ENCODE measurements at regions not wholly inside any gene's neighbourhood (a gene's known extent, or its start where the extent isn't known, plus 50 kb on each side); places are given as distances from the start of the nearest gene placed in this dataset.
"Not testable (repeated sequence)": the region's sequence is repeated elsewhere in the genome, so short reads cannot be mapped to it uniquely, and the experiment has no call there.

DNA sequence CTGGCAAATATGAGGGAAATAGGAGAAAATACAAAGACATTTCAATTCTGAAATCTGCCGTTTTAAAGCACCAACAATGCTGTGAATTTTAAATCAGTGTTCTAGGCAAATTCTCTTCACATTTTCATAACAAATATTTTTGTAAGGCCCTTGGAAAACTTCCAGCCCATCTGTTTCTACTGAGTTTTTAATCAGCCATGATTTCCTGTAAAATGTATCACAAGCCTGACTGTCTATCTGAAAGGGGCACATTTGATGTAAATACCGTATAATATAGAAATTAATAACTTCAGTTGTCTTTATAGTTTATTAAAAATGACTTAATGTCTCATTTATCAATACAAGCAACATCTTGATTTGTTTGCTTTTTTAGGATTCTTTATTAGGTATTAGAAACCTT lies 454.7 kb downstream of the PYDC2 start:
- H3K4me1 Mint-ChIP-seq = peaks cover 3 to 8% (median 7%) of the 10 kb centered on the region in 3 donors
- H3K4me3 Mint-ChIP-seq = no peak overlapping the region
- H3K27me3 Mint-ChIP-seq = no peaks in the 10 kb centered on the region
- no peaks in the 10 kb centered on the region for H3K9me3 Mint-ChIP-seq
- peaks cover 3% of the 10 kb centered on the region for H3K36me3 Mint-ChIP-seq
- no peak overlapping the region for H3K27ac Mint-ChIP-seq

DNA sequence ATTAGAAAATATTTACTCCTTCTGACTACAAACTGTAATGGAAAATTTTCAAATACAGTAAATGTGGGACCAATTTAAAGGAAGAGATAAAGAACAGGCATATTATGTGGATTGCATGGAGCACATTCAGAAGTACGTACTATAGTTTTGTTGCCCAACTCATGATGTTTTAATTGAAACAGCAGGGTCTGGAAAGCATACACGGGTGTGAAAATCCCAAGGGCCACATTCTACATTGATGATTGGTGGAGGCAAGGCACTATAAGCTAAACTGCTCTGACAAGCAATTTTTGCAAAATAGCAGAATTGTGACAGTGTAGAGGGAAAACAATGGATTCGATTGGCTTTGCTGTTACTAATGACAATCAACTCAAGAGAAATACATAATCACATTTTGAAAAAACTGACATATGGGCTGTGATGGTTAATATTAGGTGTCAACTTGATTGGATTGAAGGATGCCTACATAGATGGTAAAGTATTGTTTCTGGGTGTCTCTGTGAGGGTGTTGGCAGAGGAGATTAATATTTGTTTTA lies 458.6 kb downstream of the PYDC2 start:
- Mint-ChIP-seq H3K27ac (no peak overlapping the region), H3K4me3 (no peak overlapping the region), H3K36me3 (peaks cover 3% of the 10 kb centered on the region), H3K9me3 (no peaks in the 10 kb centered on the region), H3K27me3 (no peaks in the 10 kb centered on the region), H3K4me1 (peaks cover 0 to 1% (median 0%) of the 10 kb centered on the region in 3 donors)

DNA sequence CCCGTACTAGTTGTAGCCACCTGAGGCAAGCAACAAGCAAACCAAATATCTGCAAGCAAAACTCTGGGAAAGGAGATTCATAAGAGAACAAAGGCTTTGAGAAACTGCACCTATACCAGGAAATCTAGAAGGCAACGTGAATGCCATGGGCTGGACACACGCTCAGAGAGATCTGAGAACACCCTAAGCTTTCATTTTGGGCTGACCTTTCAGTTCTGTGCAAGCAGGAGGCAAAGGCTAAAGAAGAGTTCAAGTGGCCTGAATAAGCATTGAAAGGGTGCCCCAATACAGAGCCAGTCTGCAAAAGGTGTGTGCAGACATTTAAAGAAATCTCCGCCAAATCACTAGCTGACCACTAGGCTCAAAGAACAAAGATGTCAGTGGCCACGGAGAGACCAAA lies 461.6 kb downstream of the PYDC2 start:
- Mint-ChIP-seq H3K4me1 (no peaks in the 10 kb centered on the region), H3K36me3 (peaks cover 3% of the 10 kb centered on the region), H3K27ac (no peak overlapping the region), H3K27me3 (no peaks in the 10 kb centered on the region), H3K4me3 (no peak overlapping the region), H3K9me3 (no peaks in the 10 kb centered on the region)

DNA sequence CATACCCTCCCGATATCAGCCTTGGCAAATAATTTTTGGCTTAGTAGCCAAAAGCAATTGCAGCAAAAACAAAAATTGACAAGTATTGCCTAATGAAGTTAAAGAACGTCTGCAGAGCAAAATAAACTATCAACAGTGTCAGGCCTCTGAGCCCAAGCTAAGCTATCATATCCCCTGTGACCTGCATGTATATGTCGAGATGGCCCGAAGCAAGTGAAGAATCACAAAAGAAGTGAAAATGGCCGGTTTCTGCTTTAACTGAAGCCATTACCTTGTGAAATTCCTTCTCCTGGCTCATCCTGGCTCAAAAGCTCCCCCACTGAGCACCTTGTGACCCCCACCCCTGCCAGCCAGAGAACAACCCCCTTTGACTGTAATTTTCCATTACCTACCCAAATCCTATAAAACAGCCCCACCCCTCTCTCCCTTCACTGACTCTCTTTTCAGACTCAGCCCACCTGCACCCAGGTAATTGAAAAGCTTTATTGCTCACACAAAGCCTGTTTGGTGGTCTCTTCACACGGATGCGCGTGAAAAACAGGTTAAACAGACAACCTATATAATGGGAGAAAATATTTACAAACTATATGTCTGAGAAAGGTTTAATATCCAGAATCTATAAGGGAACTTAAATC lies 466.3 kb downstream of the PYDC2 start:
- not testable (repeated sequence) for H3K27me3 Mint-ChIP-seq, H3K4me1 Mint-ChIP-seq, H3K27ac Mint-ChIP-seq

DNA sequence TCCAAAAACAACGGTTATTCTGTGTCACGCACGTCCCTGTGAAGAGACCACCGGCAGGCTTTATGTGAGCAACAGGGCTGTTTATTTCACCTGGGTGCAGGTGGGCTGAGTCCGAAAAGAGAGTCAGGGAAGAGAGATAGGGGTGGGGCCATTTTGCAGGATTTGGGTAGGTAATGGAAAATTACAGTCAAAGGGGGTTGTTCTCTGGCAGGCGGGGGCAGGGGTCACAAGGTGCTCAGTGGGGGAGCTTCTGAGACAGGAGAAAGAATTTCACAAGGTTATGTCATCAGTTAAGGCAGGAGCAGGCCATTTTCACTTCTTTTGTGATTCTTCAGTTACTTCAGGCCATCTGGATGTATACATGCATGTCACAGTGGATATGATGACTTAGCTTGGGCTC lies 467.0 kb downstream of the PYDC2 start:
- not testable (repeated sequence) for H3K4me3 Mint-ChIP-seq, H3K27me3 Mint-ChIP-seq, H3K4me1 Mint-ChIP-seq, H3K9me3 Mint-ChIP-seq, H3K27ac Mint-ChIP-seq, H3K36me3 Mint-ChIP-seq

More for the DNA sequence above, 466.3 kb downstream of the PYDC2 start:
- H3K36me3 Mint-ChIP-seq, H3K9me3 Mint-ChIP-seq, H3K4me3 Mint-ChIP-seq: not testable (repeated sequence)

DNA sequence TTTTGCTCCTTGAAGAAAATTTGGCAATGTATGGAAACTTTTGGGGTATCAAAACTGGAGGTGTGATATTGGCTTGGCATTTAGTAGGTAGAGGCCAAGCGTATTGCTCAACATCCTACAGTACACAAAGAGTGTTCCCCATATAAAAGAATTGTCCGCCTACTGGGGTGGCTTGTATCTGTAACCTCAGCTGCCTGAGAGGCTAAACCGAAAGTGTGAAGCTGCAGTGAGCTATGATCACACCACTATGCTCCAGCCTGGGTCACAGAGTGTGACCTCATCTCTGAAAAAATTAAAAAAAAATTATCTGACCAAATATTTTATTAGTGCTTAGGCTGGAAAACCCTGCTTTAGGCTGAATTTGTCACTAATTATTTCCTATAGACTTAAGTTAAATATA lies 483.9 kb downstream of the PYDC2 start:
- Mint-ChIP-seq H3K27ac (no peak overlapping the region), H3K27me3 (peaks cover 1% of the 10 kb centered on the region), H3K4me1 (no peaks in the 10 kb centered on the region), H3K9me3 (no peaks in the 10 kb centered on the region), H3K36me3 (peaks cover 5% of the 10 kb centered on the region), H3K4me3 (no peak overlapping the region)

DNA sequence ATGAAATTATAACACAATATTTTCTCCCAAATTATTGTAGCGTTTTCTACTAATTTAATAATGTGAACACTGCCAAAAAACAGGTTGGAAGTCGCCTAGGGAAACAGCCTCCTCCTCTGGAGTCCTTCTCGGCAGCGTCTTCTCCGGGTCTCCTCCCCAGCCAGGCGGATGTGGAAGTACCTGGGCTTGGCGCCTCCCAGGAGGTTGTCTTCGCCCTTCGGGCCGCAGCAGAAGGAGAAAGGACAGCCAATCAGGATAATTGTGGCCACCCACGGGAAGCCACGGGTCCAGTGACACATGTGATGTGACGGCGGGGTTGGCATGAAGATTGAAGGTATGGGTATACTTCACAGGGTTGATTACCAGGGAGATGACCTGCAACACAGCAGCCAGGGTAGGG lies 491.2 kb downstream of the PYDC2 start:
- Mint-ChIP-seq H3K27me3 (peaks cover 3% of the 10 kb centered on the region), H3K4me1 (no peaks in the 10 kb centered on the region), H3K9me3 (peaks cover 0 to 3% (median 0%) of the 10 kb centered on the region in 3 donors), H3K27ac (no peak overlapping the region), H3K36me3 (peaks cover 5% of the 10 kb centered on the region), H3K4me3 (no peak overlapping the region)

DNA sequence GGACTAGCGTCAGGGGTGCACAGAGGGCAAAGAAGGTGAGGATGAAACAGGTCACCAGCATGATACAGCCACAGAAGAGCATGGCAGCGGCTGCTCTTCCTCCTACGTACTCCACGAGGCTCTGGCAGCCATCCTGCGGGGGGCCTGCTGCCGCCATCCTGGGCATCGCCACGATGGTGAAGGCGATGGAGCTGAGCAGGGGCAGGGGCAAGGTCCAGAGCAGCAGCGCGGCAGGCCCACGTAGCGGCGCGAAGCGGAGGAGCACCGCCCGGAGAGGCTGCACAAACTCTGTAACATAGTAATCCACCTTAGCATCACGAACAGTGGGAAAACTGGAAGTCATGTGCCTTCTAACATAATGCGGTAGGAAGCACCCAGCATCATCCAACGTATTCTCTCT lies 491.6 kb downstream of the PYDC2 start:
- Mint-ChIP-seq H3K27me3 (peaks cover 2% of the 10 kb centered on the region), H3K27ac (no peak overlapping the region), H3K9me3 (peaks cover 0 to 3% (median 0%) of the 10 kb centered on the region in 3 donors), H3K4me3 (no peak overlapping the region), H3K36me3 (peaks cover 5% of the 10 kb centered on the region), H3K4me1 (no peaks in the 10 kb centered on the region)

DNA sequence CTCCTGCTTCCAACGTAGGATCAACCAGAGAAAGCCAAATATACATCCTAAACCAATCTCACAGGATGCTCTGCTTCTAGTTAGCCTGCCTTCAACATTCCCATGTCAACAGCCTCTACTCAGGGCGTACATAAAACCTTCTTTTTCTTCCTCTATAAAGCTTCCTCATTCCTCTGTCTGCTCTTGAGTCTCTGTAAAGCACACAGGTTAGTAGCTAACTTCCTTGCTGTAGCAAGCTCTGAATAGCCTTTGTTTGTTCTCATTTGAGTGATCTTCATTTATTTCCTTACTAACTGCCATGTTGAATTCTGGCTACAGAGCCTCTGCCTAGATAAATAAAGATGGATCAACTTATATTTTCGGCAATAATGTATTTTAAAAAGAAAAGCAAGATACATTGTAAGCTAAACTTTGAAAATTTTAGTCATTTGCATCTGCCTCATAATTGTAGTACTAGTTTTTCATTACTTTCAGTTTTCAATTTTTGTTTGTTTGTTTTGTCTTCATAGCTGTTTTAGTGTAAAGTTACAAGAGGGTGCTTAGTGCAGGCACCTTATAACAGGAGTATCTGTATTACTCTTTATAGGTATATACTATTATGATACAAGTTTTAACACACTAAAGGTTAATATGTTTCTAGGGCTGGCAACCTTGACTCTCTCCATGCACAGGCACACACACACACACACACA lies 498.2 kb downstream of the PYDC2 start:
- H3K4me1 Mint-ChIP-seq = peaks cover 8 to 16% (median 14%) of the 10 kb centered on the region in 3 donors
- H3K27me3 Mint-ChIP-seq = no peaks in the 10 kb centered on the region
- H3K36me3 Mint-ChIP-seq = no peaks in the 10 kb centered on the region
- no peak overlapping the region for H3K27ac Mint-ChIP-seq
- H3K4me3 Mint-ChIP-seq = peak overlapping the region in 3 of 4 donors; percentile 2 to 36 (median 7)
- peaks cover 0 to 2% (median 0%) of the 10 kb centered on the region in 3 donors for H3K9me3 Mint-ChIP-seq

DNA sequence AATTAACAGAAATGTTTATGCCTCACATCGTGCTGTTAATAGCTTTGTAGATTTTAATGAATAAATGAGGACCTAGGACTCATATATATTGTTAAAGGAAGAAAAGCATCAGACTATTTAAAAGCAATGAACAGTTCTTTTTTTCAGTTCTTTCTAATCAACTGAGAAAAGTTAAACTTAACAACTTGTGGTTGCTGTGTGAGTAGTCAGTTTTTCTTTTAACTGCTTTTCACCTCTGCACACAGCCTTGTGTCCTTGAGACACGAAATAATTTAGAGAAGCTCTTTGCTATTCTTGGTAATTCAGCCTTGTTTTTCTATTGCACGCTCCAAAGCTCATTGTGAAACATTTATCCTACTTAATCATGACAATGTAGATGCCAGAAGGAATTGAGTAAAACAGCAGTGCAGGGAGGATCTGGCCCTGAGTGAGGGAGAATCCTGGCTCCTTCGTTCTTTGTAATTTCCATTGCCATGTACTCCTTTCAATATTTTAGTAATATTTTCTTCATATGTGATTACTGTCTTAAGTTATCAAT lies 499.0 kb downstream of the PYDC2 start:
- Mint-ChIP-seq H3K27me3 (no peaks in the 10 kb centered on the region), H3K36me3 (no peaks in the 10 kb centered on the region), H3K27ac (no peak overlapping the region), H3K4me3 (no peak overlapping the region), H3K4me1 (peaks cover 8 to 16% (median 14%) of the 10 kb centered on the region in 3 donors), H3K9me3 (peaks cover 0 to 2% (median under 1%) of the 10 kb centered on the region in 3 donors)

DNA sequence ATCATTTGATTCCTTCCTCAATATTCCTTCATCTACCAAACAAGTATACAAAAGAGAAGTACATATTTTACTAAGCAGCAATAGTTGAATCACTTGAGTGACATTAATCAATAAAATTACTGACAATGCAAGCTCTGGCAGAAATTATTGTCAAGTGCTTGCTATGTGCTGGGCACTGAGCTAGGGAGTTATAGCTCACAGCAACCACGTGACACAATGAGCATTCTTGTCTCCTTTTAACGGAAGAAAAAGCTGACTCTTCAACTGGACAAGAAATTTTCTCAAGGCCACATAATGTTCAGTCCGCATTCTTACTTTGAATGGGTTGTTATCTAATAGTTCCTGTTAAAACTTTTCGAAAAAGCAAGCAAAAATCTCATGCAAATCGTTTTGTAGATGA lies 500.1 kb downstream of the PYDC2 start:
- Mint-ChIP-seq H3K4me3 (no peak overlapping the region), H3K9me3 (peaks cover 0 to 2% (median 2%) of the 10 kb centered on the region in 3 donors), H3K36me3 (no peaks in the 10 kb centered on the region), H3K4me1 (peaks cover 13 to 18% (median 17%) of the 10 kb centered on the region in 3 donors), H3K27me3 (no peaks in the 10 kb centered on the region), H3K27ac (no peak overlapping the region)

DNA sequence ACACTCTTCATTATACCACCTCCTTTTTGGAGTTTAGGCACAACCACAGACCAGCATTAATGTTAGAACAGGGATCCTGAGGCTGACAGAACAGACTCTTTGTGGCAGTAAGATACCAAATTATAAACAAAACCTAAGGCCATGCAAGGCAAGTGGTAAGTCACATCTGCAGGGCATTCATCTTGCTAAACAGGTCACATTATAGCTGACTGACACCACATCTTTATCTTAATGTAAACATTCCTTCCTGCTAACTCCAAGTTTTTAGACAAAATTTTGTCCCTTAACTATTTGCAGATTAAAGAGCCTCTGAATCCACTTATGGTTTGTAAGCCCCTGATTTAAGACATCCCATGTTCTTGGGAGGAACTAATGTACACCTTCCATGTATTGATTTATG lies 500.6 kb downstream of the PYDC2 start:
- Mint-ChIP-seq H3K9me3 (peaks cover 0 to 2% (median 2%) of the 10 kb centered on the region in 3 donors), H3K4me3 (no peak overlapping the region), H3K27me3 (no peaks in the 10 kb centered on the region), H3K36me3 (no peaks in the 10 kb centered on the region), H3K4me1 (peaks cover 15 to 19% (median 18%) of the 10 kb centered on the region in 3 donors), H3K27ac (no peak overlapping the region)

DNA sequence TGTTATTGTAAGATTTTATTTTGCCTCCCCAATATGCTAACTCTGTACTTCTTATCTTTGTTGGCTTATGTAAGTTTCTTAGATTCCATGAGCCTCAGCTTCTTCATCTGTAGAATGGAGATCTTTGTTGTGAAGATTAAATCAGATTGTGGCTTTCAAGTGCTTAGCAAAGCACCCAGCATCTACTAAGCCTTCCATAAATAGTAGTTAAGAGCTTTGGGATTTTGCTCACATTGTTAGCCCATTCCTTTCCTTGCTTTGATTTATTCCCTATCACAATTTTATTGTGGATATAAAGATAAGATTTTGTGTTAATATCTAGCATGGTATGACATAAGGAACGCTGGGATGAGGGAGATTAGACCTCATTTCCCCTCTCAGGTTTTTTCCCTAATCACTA lies 501.4 kb downstream of the PYDC2 start:
- no peak overlapping the region for H3K4me3 Mint-ChIP-seq
- H3K9me3 Mint-ChIP-seq = peaks cover 0 to 2% (median 2%) of the 10 kb centered on the region in 3 donors
- no peaks in the 10 kb centered on the region for H3K36me3 Mint-ChIP-seq
- H3K4me1 Mint-ChIP-seq = peaks cover 15 to 19% (median 18%) of the 10 kb centered on the region in 3 donors
- no peak overlapping the region for H3K27ac Mint-ChIP-seq
- H3K27me3 Mint-ChIP-seq = no peaks in the 10 kb centered on the region

DNA sequence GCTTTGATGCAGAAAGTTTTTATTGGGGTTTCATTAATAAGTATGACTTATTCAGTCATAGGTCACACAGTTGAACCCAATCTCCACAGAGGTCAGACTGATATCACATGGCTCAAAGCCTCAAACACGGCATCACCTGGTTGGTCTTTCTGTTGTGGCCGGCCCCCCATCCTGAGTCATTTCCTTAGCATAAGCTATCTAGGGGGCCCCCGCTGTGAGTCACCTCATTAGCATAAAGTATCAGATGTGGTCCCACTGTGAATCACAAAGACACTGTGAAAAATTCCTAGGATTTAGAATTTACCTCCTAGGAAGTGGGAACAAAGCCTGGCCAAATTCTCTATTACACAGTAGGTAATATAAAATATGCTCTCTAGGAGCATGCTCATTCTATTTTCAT lies 502.2 kb downstream of the PYDC2 start:
- Mint-ChIP-seq H3K27ac (no peak overlapping the region), H3K27me3 (no peaks in the 10 kb centered on the region)

DNA sequence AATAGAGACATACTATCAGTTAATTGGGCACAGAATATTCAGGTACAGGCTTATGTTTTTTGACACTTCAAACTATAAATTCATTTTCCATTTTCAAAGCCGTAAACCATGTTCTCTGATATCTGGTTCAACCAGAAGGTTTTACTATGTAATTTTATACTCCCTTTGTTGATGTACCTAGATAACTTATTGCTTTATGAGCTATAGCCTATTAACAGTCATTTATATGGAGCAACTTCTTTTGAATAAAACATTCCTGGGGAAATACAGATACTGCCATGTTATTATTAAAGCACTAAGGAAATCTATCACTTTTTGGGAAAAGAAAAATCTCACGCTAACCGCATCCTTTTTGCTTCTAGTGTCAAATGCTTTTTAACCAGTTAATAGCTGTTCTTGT lies 505.6 kb downstream of the PYDC2 start:
- Mint-ChIP-seq H3K9me3 (peaks cover 0 to 2% (median 2%) of the 10 kb centered on the region in 3 donors), H3K27ac (no peak overlapping the region), H3K4me1 (peaks cover 6 to 9% (median 7%) of the 10 kb centered on the region in 3 donors), H3K36me3 (no peaks in the 10 kb centered on the region), H3K4me3 (no peak overlapping the region), H3K27me3 (no peaks in the 10 kb centered on the region)

More for the DNA sequence above, 502.2 kb downstream of the PYDC2 start:
- Mint-ChIP-seq H3K4me3 (no peak overlapping the region), H3K9me3 (peaks cover 0 to 2% (median 2%) of the 10 kb centered on the region in 3 donors), H3K36me3 (no peaks in the 10 kb centered on the region), H3K4me1 (peaks cover 15 to 19% (median 18%) of the 10 kb centered on the region in 3 donors)

All from IgD-negative memory B cell (primary cell).